Type B pancreatic cell (in vitro differentiated cells): ENCODE measurements at regions not wholly inside any gene's neighbourhood (a gene's known extent, or its start where the extent isn't known, plus 50 kb on each side); places are given as distances from the start of the nearest gene placed in this dataset.
"Not testable (repeated sequence)": the region's sequence is repeated elsewhere in the genome, so short reads cannot be mapped to it uniquely, and the experiment has no call there.

Experiments used
- DNase-seq: peaks from one replicate; pipeline ENCODE4 v3.0.0; 2021; ENCODE audit warnings: mixed read lengths; ENCODE audit not compliant: unreplicated experiment; ENCODE audit errors: extremely low spot score
- H3K27ac Mint-ChIP-seq: 2 replicates; pipeline ENCODE4 v1.8.0; 2021; ENCODE audit warnings: mild to moderate bottlenecking, mixed read lengths
- H3K27me3 Mint-ChIP-seq: 2 replicates; pipeline ENCODE4 v1.8.0; 2021; ENCODE audit warnings: mixed read lengths
- H3K36me3 Mint-ChIP-seq: 2 replicates; pipeline ENCODE4 v1.8.0; 2021; ENCODE audit warnings: mixed read lengths
- H3K4me1 Mint-ChIP-seq: one replicate; pipeline ENCODE4 v1.8.0; 2021; ENCODE audit warnings: mixed read lengths; ENCODE audit not compliant: unreplicated experiment
- H3K4me3 Mint-ChIP-seq: 2 replicates; pipeline ENCODE4 v1.8.0; 2021; ENCODE audit warnings: mild to moderate bottlenecking, mixed read lengths
- H3K9me3 Mint-ChIP-seq: 2 replicates; pipeline ENCODE4 v1.8.0; 2021; ENCODE audit warnings: mixed read lengths
- CTCF ChIP-seq: fragments of 200-600 bp; sonication (generic); conservative IDR thresholded peaks from 2 replicates; pipeline ENCODE4 v1.5.0; 2021; ENCODE audit warnings: antibody characterized with exemption, mild to moderate bottlenecking

DNA sequence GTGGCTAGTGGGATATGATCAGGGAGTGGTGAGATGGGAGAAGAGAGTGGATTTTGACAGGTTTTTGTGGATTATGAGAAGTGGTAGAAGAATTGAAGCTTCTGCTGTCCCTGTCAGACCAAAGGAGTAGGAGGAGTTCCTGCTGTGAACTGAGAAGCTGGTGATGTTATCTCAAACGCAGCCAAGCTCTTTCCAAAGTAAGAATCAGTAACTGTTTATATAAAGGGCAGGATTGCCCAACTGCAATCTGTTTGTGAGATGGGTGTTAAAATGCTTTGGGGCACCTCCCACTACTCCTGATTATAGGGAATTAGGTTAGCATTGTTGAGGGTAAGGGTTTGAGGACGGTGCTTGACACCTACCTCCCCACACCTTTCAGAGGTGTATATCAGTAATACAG lies 60.5 kb upstream of the USP25 start:
- TF ChIP-seq CTCF: no peak
- no peak overlapping the region for H3K4me3 Mint-ChIP-seq
- H3K4me1 Mint-ChIP-seq: no peaks in the 10 kb centered on the region
- H3K27me3 Mint-ChIP-seq: no peaks in the 10 kb centered on the region
- no peaks in the 10 kb centered on the region for H3K36me3 Mint-ChIP-seq
- DNase-seq: no peak
- no peak overlapping the region for H3K27ac Mint-ChIP-seq
- no peaks in the 10 kb centered on the region for H3K9me3 Mint-ChIP-seq

- Mint-ChIP-seq H3K27ac (no peak overlapping the region), H3K27me3 (no peaks in the 10 kb centered on the region), H3K9me3 (no peaks in the 10 kb centered on the region), H3K36me3 (no peaks in the 10 kb centered on the region), H3K4me3 (no peak overlapping the region), H3K4me1 (no peaks in the 10 kb centered on the region)
- TF ChIP-seq CTCF: no peak
- DNase-seq: no peak
These were observed 58.6 kb upstream of the USP25 start for GRCh38 chr21:15671188-15671587.

GRCh38 chr21:15672578-15672977 lies 57.2 kb upstream of the USP25 start:
- H3K36me3 Mint-ChIP-seq, H3K27me3 Mint-ChIP-seq, H3K9me3 Mint-ChIP-seq, DNase-seq, H3K4me3 Mint-ChIP-seq, H3K27ac Mint-ChIP-seq, H3K4me1 Mint-ChIP-seq: not testable (repeated sequence)

GRCh38 chr21:15676935-15677334 lies 52.8 kb upstream of the USP25 start:
- Mint-ChIP-seq H3K27me3 (no peaks in the 10 kb centered on the region), H3K27ac (no peak overlapping the region), H3K36me3 (no peaks in the 10 kb centered on the region), H3K4me3 (no peak overlapping the region), H3K4me1 (no peaks in the 10 kb centered on the region), H3K9me3 (no peaks in the 10 kb centered on the region)
- no peak for TF ChIP-seq CTCF
- DNase-seq: no peak

- H3K4me3 Mint-ChIP-seq: no peak overlapping the region
- no peak for DNase-seq
- TF ChIP-seq CTCF: no peak
- no peaks in the 10 kb centered on the region for H3K4me1 Mint-ChIP-seq
- H3K9me3 Mint-ChIP-seq: no peaks in the 10 kb centered on the region
- no peaks in the 10 kb centered on the region for H3K27me3 Mint-ChIP-seq
- no peaks in the 10 kb centered on the region for H3K36me3 Mint-ChIP-seq
- no peak overlapping the region for H3K27ac Mint-ChIP-seq
These were observed 50.2 kb upstream of the USP25 start for GRCh38 chr21:15679630-15680029.
